ENCODE measurements at regions not wholly inside any gene's neighbourhood (a gene's known extent, or its start where the extent isn't known, plus 50 kb on each side); places are given as distances from the start of the nearest gene placed in this dataset.
A peak's percentile ranks its signal among the peaks of the same experiment; 100 is the strongest.

DNA sequence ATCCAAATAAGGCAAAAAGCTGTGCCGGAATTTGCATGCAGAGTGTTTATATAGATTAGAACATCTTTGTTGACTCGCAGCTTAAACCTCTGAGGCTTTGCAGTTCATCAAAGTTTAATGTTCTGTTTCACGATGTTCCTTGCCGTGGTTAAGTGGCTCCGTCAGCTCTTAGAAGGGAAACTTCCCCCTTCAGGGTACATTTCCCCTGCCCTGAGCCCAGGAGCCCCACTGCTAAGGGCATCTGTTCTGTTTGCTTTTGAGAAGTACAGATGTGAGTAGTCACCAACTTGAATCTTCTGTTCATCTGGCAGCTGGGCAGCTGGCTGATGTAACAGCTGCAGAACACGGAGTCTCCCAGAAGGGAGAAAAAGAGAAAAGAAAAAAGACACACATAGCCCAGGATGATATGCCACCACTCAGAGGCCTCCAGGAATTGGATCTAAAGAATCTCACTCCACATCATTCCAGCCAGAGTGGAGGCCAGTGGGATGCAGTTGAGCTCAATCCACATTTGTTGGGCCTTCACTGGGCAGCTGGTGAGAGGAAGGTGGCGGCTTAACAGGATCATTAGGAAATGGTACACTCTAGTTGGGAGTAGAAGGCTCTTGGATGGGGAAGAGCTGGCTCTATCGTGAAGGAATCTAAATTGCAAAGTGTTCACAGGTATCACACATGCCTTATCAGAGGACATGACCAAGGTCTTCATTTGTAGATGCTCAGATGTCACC lies 178.7 kb upstream of the RBPJ start:
- DNase-seq, result no peak

DNA sequence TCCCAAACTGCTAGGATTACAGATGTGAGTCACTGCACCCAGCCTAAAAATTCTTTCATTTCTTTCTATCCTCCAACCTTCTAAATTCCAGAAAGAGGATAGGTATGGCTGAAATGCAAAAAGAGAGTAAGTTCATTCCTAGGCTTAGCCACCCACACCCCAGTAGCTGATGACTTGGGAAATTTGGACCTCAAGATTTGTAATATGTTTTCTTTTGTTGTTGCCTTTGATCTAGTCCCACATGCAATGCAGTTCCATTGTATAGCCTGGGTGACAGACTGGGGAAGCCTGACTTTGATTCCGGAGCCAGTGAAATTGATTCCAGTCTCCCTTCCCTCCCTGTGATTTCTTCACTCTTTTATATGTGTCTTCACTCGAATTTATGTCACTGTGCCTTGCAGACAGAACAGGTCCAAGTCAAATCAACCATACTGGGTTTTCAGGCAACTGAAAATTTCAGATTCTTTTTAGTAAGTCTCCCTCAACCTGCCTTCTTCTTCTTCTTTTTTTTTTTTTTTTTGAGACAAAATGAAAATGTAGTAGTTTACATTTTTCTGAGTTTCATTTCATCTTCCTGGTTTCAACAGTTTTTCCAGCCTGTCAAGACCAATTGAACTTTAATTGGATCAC lies 176.2 kb upstream of the RBPJ start:
- DNase-seq, result no peak

DNA sequence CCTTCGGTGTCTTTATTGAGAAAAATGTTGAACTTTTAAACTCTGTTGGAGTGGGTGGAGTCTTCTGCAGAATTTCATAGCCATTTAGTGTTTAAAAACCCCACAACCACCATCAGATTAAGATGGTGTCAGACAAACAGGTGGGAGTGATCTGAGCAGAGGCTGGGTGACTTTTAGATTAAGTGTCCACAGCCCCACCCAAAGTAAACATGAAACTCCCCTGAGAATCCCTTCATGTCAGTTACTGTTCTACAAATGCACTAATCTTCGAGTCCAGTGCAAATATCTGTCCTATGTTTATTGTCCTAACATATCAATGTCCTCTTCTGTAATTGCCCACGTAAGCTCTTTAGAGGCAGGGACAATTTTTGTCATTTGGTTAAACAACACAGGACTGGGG lies 175.6 kb upstream of the RBPJ start:
- DNase-seq, result no peak

- DNase-seq, result no peak
Measured at GRCh38 chr4:26148927-26149326, 171.9 kb upstream of the RBPJ start.

DNA sequence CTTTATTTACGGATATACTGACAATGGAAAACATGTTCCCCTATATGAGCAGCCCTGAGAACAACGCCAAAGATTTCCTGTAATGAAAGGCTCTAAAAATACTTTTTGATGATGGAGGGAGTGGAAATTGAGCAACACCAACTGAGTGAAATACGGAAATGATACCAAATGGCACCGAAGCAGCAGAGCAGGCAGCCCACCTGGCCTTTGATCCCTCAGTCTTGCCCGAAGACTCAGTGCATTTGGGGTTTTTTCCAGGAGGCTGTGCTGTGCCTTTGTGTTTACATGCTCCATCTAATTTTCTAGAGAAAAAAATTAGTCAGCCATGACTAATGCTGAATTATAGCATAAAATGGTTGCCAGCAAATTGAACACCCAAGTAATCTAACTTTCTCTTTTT lies 169.9 kb upstream of the RBPJ start:
- no peak for DNase-seq

DNA sequence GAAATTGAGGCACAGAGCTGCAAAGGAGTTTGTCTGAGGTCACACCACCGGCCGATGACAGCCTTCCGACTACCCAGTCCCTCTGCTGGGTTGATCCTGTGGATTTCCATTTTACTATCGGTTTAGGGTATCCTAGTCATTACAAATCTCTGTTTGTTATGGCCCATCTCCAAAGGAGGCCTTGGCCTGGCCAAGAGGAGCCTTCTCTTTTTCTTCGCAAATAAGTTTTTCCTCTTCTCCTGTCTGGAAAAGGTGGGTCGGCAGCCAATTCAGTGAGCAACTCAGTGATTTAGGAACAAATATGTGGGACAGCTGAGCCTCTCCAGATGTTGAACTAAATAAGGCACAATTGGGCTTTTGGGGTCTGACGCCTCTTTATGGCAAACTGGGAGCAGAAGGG lies 169.2 kb upstream of the RBPJ start:
- DNase-seq, result no peak

- DNase-seq, result peak; percentile 19
Measured at GRCh38 chr4:26152056-26152455, 168.8 kb upstream of the RBPJ start.

DNA sequence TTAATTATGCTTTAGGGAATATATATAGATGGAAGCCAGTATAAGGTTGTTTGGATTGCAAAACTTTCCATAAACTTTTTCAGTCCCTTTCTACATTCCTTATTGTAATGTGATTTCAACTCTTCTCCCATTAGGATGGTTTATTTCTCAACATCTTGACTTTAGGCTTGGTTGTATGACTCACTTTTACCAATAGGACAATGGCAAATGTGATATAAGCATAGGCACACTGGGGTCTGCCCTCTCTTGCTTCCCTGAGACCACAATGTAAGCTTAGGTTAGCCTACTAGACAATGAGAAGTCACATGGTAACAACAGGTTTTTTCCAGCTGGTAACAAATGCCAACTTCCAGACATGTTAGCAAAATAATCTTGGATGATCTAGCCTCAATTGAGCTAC lies 163.3 kb upstream of the RBPJ start:
- DNase-seq, result no peak

DNA sequence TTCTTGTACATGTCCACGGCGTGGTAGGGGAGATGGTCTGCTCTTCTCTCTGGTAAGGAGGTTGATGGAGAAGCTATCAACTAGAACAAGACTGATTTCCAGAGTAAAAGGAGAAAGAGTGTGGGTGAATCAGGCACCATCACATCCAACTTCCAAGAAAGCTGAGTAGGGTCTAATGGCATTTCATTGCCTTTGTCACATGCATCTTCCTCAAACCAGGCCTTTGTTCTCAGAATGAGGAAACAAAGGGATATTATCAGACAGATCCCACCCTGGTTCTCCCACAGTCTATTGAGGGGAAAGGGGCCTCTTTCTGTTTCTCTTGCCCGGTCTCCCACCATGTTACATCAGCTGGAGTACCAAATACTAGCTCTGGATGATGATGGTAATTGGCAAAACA lies 160.2 kb upstream of the RBPJ start:
- no peak for DNase-seq

DNA sequence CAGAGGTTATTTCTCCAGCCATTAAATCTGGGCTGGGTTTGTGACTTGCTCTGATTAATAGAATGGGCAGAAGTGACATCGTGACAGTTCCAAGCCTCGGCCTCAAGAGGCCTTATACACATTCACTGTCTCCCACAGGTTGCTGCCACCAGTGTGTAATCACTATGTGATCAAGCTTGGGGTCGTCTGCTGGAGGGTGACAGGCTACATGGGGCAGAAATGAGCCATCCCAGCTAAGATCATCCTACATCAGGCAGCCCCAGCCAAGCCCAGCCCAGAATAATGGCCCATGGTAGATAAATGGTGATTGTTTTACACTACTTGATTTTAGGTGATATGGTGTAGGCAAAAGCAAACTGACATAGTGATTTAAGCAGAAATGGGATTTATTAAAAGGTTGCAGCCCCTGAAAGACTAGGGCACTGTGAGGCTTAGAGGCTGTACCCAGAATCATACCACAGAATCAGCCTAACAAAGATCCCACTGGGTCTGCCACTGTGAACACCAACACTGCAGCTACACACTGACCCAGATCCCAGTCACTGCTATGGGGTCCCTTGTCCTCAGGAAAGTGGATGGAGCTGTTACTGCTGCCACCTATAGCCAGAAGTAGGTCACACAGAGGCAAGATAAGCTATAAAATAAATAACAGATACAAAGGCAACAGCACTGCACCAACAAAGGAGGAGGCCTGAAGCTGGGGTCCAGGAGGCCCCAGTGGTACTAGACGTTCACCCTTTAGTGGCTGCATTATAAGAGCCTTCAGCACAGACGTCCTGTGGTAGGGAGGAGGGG lies 159.6 kb upstream of the RBPJ start:
- no peak for DNase-seq

GRCh38 chr4:26162101-26162500 lies 158.7 kb upstream of the RBPJ start:
- no peak for DNase-seq

DNA sequence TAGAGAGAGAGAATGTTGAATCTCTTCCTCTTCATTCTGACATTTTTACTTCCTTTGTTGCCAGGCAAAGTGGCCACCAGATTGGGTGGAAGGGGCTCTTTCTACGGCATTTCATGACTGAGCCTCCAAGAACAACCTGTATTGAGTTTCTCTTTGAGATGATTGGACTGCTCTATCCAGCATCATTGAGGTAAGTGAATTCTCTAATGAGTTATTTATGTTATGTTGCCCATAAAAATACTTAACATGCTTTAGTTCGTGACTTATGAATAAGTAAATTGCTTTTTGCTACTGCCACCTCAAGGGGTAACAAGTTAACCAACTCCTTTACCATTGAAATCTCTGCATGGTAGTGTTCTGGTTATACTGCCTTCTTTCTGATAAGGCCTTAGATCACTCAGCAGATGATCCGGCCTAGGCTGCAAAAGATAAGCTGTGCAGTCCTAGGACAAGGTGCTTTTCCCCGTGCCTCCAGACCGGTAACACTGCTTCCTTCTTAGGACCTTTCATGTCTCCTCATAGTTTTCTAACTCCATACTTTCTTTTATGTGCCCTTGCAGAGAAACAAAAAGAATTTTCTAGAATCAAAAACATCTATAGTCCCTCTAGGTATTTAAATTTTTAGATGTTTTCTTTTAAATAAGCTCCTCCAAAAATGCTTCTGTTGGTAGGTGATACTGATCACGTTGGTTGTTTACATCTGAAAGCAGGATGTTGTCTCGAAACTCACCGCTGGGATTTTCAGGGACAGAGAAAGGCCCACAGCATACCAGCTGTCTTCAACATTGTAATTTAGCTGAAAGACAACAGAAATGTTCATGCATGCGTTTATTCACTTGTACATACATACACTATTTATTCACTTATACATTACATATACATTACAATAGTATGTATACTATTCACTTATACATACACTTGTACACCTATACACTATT lies 157.1 kb upstream of the RBPJ start:
- no peak for DNase-seq

DNA sequence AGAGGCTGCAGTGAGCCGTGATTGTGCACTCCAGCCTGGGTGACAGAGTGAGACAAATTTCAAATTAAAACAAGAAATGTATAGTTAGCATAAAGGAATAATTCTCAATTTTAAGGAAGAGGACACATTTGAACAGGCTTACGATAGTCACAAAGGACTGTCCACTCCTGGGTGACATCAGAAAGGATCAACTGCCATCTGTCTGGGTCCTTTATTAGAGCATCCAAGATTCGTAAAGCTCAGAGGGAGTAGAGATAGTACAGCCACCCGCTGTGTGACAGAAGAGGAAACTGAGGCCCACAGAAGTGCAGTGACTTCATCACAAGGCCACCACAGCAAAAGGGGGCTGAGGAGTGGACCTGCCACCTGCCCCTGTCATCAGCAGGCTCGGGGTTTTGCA lies 149.3 kb upstream of the RBPJ start:
- no peak for DNase-seq

DNA sequence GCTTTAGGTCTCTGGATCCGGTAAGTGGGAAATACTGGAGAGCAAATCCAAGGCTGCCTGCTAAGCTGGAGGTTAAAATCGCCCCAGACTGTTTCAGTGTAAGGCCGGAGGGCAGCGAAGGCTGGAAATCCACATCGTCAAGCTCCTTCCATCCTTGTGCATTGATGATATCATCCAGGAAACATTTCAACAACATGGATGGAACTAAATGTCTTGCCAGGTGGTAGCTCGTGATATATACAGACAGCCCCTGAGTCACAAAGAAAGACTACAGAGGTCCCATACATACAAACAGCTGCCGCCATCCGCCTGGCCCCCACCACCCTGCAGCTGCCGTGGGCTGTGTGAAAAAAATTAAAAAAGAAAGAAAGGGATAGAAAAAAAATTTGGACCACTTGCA lies 148.9 kb upstream of the RBPJ start:
- DNase-seq, result no peak

GRCh38 chr4:26173619-26174018 lies 147.2 kb upstream of the RBPJ start:
- no peak for DNase-seq

- no peak for DNase-seq
Measured at GRCh38 chr4:26174027-26174426, 146.8 kb upstream of the RBPJ start.

DNA sequence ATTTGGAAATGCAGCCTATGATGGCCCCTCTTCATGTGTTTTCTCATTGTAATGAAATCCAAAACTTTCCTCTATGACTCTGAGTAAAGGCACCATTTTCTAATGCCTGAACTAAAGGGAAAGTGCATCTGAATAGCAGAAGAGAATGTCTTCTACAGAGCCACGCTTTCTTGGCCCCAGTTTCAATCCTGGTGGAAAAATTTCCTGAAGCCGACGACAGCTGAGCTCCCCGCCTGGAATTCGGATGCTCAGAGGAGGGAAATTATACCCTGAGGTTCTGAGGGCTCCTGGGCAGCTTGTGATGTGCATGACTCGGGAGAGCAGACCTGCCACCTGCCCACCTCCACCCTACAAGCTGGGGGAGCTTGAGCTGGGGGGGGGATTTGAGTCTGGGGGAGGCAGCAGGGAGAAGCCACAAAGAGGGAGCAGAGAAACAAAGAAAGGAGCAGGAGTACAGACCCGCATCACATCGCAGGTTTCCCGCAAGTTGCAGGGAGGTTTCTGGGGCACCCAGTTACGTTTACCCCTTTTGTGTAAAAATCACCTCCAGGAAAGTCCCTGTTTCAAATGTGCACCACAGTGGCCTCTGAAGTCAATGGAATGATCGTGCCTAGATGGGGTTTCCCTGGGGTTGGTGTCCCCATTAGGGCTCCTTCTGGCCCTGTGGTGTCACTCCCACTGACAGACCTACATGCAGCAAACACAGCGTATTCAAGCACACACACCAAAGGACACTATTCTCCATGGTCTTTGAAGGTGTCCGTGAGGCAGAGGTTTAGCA lies 145.6 kb upstream of the RBPJ start:
- DNase-seq, result no peak

DNA sequence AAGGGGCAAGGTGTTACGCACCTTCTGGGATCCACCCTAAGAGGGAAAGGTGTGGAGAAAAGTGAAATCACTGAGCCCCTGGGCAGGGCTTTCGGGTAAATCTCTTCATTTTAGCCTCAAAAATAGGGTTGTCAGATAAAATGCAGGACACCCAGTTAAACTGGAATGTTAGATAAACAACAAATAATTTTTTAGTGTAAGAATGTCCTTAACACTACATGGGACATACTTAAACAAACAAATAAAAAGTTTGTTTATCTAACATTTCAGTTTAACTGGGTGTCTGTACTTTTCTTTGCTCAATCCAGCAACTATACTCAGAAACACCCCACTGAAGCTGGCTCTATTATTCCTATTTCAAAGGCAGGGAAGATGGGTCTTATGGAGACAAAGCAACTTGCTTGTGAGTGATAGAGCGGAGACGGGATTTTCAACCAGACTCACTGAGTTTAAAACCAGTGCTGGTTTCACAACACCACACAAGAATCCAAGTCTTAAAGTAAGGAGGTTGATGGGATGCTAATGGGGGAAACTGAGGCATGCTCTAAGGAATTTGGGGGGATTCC lies 144.8 kb upstream of the RBPJ start:
- no peak for DNase-seq

- no peak for DNase-seq
Measured at GRCh38 chr4:26176598-26177149, 144.1 kb upstream of the RBPJ start.

- DNase-seq, result no peak
Measured at GRCh38 chr4:26178854-26179253, 142.0 kb upstream of the RBPJ start.

- no peak for DNase-seq
Measured at GRCh38 chr4:26179316-26179760, 141.5 kb upstream of the RBPJ start.

All from NCI-H2081 treated with DMSO at 0.1 percent for 48 hours (cell line).